ENCODE measurements at regions not wholly inside any gene's neighbourhood (a gene's known extent, or its start where the extent isn't known, plus 50 kb on each side); places are given as distances from the start of the nearest gene placed in this dataset.
"Not testable (repeated sequence)": the region's sequence is repeated elsewhere in the genome, so short reads cannot be mapped to it uniquely, and the experiment has no call there.

GRCh38 chr1:91603409-91603808 is 102.8 kb downstream of the CDC7 start:
- no peak overlapping the region for H3K27ac ChIP-seq
- intact Hi-C loops (cut with DNase I): no loop called here
- no peaks in the 10 kb centered on the region for H3K36me3 ChIP-seq (replicated peaks in 1 of 2; ENCODE audit: insufficient read depth in 1 of 2, low read depth in 2 of 2)
- ATAC-seq (no peak), DNase-seq (no peak)
- H3K9me3 ChIP-seq: no peaks in the 10 kb centered on the region
- 83 to 91% methylated on average over 4 of the region's 4 CpGs for WGBS, 2 donors
- no peak overlapping the region for H3K4me3 ChIP-seq
- no peaks in the 10 kb centered on the region for H3K4me1 ChIP-seq
- no peaks in the 10 kb centered on the region for H3K27me3 ChIP-seq
- no peak for TF ChIP-seq POLR2A (IDR thresholded peaks at IDR 0.05)

GRCh38 chr1:91604632-91605031 is 104.0 kb downstream of the CDC7 start:
- ATAC-seq (no peak), DNase-seq (no peak)
- H3K4me3 ChIP-seq: no peak overlapping the region
- no peaks in the 10 kb centered on the region for H3K4me1 ChIP-seq
- no peak for TF ChIP-seq POLR2A (IDR thresholded peaks at IDR 0.05)
- TF ChIP-seq, protein P1, sequence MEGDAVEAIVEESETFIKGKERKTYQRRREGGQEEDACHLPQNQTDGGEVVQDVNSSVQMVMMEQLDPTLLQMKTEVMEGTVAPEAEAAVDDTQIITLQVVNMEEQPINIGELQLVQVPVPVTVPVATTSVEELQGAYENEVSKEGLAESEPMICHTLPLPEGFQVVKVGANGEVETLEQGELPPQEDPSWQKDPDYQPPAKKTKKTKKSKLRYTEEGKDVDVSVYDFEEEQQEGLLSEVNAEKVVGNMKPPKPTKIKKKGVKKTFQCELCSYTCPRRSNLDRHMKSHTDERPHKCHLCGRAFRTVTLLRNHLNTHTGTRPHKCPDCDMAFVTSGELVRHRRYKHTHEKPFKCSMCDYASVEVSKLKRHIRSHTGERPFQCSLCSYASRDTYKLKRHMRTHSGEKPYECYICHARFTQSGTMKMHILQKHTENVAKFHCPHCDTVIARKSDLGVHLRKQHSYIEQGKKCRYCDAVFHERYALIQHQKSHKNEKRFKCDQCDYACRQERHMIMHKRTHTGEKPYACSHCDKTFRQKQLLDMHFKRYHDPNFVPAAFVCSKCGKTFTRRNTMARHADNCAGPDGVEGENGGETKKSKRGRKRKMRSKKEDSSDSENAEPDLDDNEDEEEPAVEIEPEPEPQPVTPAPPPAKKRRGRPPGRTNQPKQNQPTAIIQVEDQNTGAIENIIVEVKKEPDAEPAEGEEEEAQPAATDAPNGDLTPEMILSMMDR (IDR thresholded peaks at IDR 0.05): no peak
- intact Hi-C loops (cut with DNase I): no loop called here
- no peaks in the 10 kb centered on the region for H3K27me3 ChIP-seq
- H3K36me3 ChIP-seq (replicated peaks in 1 of 2; ENCODE audit: insufficient read depth in 1 of 2, low read depth in 2 of 2): no peaks in the 10 kb centered on the region
- 78 to 83% methylated on average over 7 of the region's 7 CpGs for WGBS, 2 donors
- H3K9me3 ChIP-seq: no peaks in the 10 kb centered on the region
- H3K27ac ChIP-seq: no peak overlapping the region

DNA sequence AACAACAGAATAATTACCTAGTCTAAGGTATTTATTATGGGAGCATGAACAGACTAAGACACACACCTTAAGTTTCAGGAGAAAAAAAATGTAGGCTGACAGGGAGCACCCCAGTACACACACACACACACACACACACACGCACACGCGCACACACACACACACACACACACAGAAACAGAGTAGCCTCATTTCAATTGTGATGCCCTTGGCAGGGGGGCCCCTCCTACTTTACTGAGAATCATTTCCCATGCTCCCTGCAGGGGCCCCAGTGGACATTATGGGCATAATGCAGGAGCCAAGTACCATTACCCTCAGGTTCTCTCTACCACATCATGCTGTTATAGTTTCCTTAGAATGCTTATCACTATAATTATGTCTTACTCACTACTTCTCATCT is 104.9 kb downstream of the CDC7 start:
- no peaks in the 10 kb centered on the region for H3K9me3 ChIP-seq
- no peaks in the 10 kb centered on the region for H3K27me3 ChIP-seq
- H3K4me3 ChIP-seq: no peak overlapping the region
- H3K36me3 ChIP-seq (replicated peaks in 1 of 2; ENCODE audit: insufficient read depth in 1 of 2, low read depth in 2 of 2): no peaks in the 10 kb centered on the region
- no peak overlapping the region for H3K27ac ChIP-seq
- WGBS, 2 donors: 71 to 77% methylated on average over 3 of the region's 3 CpGs
- intact Hi-C loops (cut with DNase I): no loop called here
- no peak for TF ChIP-seq POLR2A (IDR thresholded peaks at IDR 0.05)
- TF ChIP-seq, protein P1 (IDR thresholded peaks at IDR 0.05): no peak
- no peaks in the 10 kb centered on the region for H3K4me1 ChIP-seq
- ATAC-seq (no peak), DNase-seq (no peak)

- ATAC-seq (no peak), DNase-seq (no peak)
- Histone ChIP-seq H3K9me3 (no peaks in the 10 kb centered on the region), H3K27ac (no peak overlapping the region), H3K4me1 (no peaks in the 10 kb centered on the region), H3K36me3 (replicated peaks in 1 of 2; ENCODE audit: insufficient read depth in 1 of 2, low read depth in 2 of 2) (no peaks in the 10 kb centered on the region), H3K27me3 (no peaks in the 10 kb centered on the region), H3K4me3 (no peak overlapping the region)
- intact Hi-C loops (cut with DNase I): no loop called here
- no peak for TF ChIP-seq POLR2A (IDR thresholded peaks at IDR 0.05)
- TF ChIP-seq, protein P1 (IDR thresholded peaks at IDR 0.05): no peak
- 55 to 59% methylated on average over 7 of the region's 7 CpGs for WGBS, 2 donors
Observed at GRCh38 chr1:91606546-91607078, 106.0 kb downstream of the CDC7 start.

- DNase-seq; H3K27ac ChIP-seq; H3K36me3 ChIP-seq (replicated peaks in 1 of 2; ENCODE audit: insufficient read depth in 1 of 2, low read depth in 2 of 2); intact Hi-C loops (cut with DNase I); H3K9me3 ChIP-seq; H3K4me3 ChIP-seq; H3K27me3 ChIP-seq; ATAC-seq; H3K4me1 ChIP-seq: not testable (repeated sequence)
- 70 to 73% methylated on average over 3 of the region's 3 CpGs for WGBS, 2 donors
Observed at GRCh38 chr1:91607686-91608085, 107.0 kb downstream of the CDC7 start.

DNA sequence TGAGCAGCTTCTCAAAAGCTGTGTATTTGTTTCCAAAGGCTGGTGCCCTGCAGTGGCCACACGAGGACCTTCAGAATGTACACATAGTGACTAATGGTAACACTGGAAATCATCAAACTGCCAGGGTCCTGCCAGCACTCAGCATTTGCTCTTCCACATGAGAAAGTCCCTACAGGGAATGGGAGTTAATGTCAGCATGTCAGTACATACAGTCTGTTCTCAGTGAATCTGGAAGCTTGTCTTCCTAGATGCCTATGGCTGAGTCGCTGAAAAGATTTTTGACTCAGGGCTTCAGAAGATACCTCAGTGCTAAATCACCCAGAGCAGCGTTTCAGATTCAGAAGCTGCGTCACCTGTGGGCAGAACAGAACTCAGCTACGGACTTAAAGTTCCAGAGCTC is 108.2 kb downstream of the CDC7 start:
- TF ChIP-seq, protein P1 (IDR thresholded peaks at IDR 0.05): no peak
- TF ChIP-seq POLR2A (IDR thresholded peaks at IDR 0.05): no peak
- Histone ChIP-seq H3K27me3 (no peaks in the 10 kb centered on the region), H3K27ac (no peak overlapping the region), H3K36me3 (replicated peaks in 1 of 2; ENCODE audit: insufficient read depth in 1 of 2, low read depth in 2 of 2) (no peaks in the 10 kb centered on the region), H3K4me1 (no peaks in the 10 kb centered on the region), H3K4me3 (no peak overlapping the region), H3K9me3 (no peaks in the 10 kb centered on the region)
- WGBS, 2 donors: 82 to 83% methylated on average over 3 to 5 of the region's 5 CpGs
- no peak for ATAC-seq
- no peak for DNase-seq
- intact Hi-C loops (cut with DNase I): no loop called here

Data from body of pancreas (tissue), 4 donors.